Colonic mucosa (tissue), 4 donors: ENCODE measurements at regions not wholly inside any gene's neighbourhood (a gene's known extent, or its start where the extent isn't known, plus 50 kb on each side); places are given as distances from the start of the nearest gene placed in this dataset.

Experiments used
- DNase-seq: peaks from one replicate; pipeline ENCODE4 v3.0.0-alpha.2; 2020
- H3K27ac ChIP-seq: fragments of 200-600 bp; one replicate; pipeline ENCODE4 v1.8.0; 2021
- H3K27me3 ChIP-seq: fragments of 200-600 bp; one replicate; pipeline ENCODE4 v1.8.0; 2021
- H3K36me3 ChIP-seq: fragments of 200-600 bp; one replicate; pipeline ENCODE4 v1.8.0; 2021
- H3K4me1 ChIP-seq: fragments of 200-600 bp; one replicate; pipeline ENCODE4 v1.8.0; 2021; ENCODE audit warnings: mild to moderate bottlenecking
- H3K4me3 ChIP-seq: fragments of 200-600 bp; one replicate; pipeline ENCODE4 v1.8.0; 2021
- H3K9ac ChIP-seq, 2 donors: one replicate each; pipeline ENCODE4 v1.7.0; 2013; ENCODE audit warnings: control low read depth in 2 of 2, low read depth in 2 of 2, low read length in 2 of 2
- H3K9me3 ChIP-seq: fragments of 200-600 bp; one replicate; pipeline ENCODE4 v1.8.0; 2021
- intact Hi-C: fragments of 100-400 bp; cut with DNase I; formaldehyde crosslinking; loops from one replicate; pipeline ENCODE4 v1.14.1; 2022
- TF ChIP-seq, protein P1 (sequence below): fragments of 200-600 bp; IDR thresholded peaks from one replicate; pipeline ENCODE4 v1.8.0; 2022; ENCODE audit warnings: antibody characterized with exemption, mild to moderate bottlenecking
- donor health status: healthy.
- donor health status: DM: no; HTN: no; CAD: no.
- donor health status: DM: no; HTN: no; CAD: no.

- no peak overlapping the region for H3K4me3 ChIP-seq
- DNase-seq = no peak
- H3K36me3 ChIP-seq = no peaks in the 10 kb centered on the region
- TF ChIP-seq, protein P1, sequence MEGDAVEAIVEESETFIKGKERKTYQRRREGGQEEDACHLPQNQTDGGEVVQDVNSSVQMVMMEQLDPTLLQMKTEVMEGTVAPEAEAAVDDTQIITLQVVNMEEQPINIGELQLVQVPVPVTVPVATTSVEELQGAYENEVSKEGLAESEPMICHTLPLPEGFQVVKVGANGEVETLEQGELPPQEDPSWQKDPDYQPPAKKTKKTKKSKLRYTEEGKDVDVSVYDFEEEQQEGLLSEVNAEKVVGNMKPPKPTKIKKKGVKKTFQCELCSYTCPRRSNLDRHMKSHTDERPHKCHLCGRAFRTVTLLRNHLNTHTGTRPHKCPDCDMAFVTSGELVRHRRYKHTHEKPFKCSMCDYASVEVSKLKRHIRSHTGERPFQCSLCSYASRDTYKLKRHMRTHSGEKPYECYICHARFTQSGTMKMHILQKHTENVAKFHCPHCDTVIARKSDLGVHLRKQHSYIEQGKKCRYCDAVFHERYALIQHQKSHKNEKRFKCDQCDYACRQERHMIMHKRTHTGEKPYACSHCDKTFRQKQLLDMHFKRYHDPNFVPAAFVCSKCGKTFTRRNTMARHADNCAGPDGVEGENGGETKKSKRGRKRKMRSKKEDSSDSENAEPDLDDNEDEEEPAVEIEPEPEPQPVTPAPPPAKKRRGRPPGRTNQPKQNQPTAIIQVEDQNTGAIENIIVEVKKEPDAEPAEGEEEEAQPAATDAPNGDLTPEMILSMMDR = no peak
- intact Hi-C loops = no loop called here
- no peak overlapping the region for H3K9ac ChIP-seq
- H3K9me3 ChIP-seq = no peaks in the 10 kb centered on the region
- H3K4me1 ChIP-seq = no peaks in the 10 kb centered on the region
- no peak overlapping the region for H3K27ac ChIP-seq
- H3K27me3 ChIP-seq = no peaks in the 10 kb centered on the region
Observed at GRCh38 chr7:119761776-119762175, 511.2 kb upstream of the KCND2 start.

GRCh38 chr7:119782286-119782685, 490.7 kb upstream of the KCND2 start:
- TF ChIP-seq, protein P1 = no peak
- Histone ChIP-seq H3K27ac (no peak overlapping the region), H3K9ac (no peak overlapping the region), H3K36me3 (no peaks in the 10 kb centered on the region), H3K4me3 (no peak overlapping the region), H3K27me3 (no peaks in the 10 kb centered on the region), H3K4me1 (no peaks in the 10 kb centered on the region), H3K9me3 (no peaks in the 10 kb centered on the region)
- DNase-seq = no peak
- intact Hi-C loops = no loop called here

GRCh38 chr7:119783799-119784198, 489.2 kb upstream of the KCND2 start:
- Histone ChIP-seq H3K27me3 (no peaks in the 10 kb centered on the region), H3K9ac (no peak overlapping the region), H3K9me3 (no peaks in the 10 kb centered on the region), H3K4me3 (no peak overlapping the region), H3K36me3 (no peaks in the 10 kb centered on the region), H3K4me1 (no peaks in the 10 kb centered on the region), H3K27ac (no peak overlapping the region)
- DNase-seq = no peak
- intact Hi-C loops = no loop called here
- TF ChIP-seq, protein P1 = no peak

GRCh38 chr7:119802147-119802546, 470.8 kb upstream of the KCND2 start:
- no peaks in the 10 kb centered on the region for H3K9me3 ChIP-seq
- intact Hi-C loops = no loop called here
- no peak overlapping the region for H3K4me3 ChIP-seq
- H3K9ac ChIP-seq = no peak overlapping the region
- no peak overlapping the region for H3K27ac ChIP-seq
- no peaks in the 10 kb centered on the region for H3K36me3 ChIP-seq
- H3K4me1 ChIP-seq = no peaks in the 10 kb centered on the region
- TF ChIP-seq, protein P1 = no peak
- no peaks in the 10 kb centered on the region for H3K27me3 ChIP-seq
- DNase-seq = no peak

DNA sequence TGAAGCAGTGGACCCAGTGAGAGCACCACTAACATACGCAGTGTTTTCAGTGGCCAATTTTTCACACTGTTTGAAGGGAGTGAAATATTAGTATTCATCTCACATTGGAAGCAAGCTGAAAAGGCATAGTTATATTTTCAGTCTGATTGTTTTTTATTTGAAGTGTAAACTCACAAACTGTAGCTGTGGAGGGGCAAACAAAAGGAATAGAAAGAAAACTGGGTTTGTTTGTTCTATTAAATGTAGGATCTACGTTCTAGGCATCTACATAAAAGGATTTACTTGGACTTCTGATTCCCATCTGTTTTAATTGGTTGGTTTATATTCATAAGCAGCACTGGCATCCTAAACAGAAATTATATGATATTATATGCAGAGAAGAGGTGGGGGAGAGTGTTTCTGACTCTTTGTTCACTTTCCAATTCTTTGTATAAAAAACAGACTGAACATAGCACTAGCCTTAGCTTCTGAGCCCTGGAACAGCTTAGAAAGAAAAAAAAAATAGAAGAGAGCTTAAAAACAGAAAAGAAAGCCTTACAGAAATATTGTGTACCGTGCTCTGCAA, 447.8 kb upstream of the KCND2 start:
- Histone ChIP-seq H3K9me3 (no peaks in the 10 kb centered on the region), H3K27me3 (no peaks in the 10 kb centered on the region), H3K4me1 (no peaks in the 10 kb centered on the region), H3K9ac (no peak overlapping the region), H3K36me3 (no peaks in the 10 kb centered on the region), H3K4me3 (no peak overlapping the region), H3K27ac (no peak overlapping the region)
- no peak for DNase-seq
- TF ChIP-seq, protein P1 = no peak
- intact Hi-C loops = no loop called here
